SKM-1 treated with dmso at 0.1 percent for 144 hours (cell line): ENCODE measurements at regions not wholly inside any gene's neighbourhood (a gene's known extent, or its start where the extent isn't known, plus 50 kb on each side); places are given as distances from the start of the nearest gene placed in this dataset.
"Not testable (repeated sequence)": the region's sequence is repeated elsewhere in the genome, so short reads cannot be mapped to it uniquely, and the experiment has no call there.

Experiments used
- DNase-seq: peaks from one replicate; lab custom pipeline; 2025; ENCODE audit not compliant: unreplicated experiment; lab: John Stamatoyannopoulos, UW

GRCh38 chr18:51248685-51249084, 51.2 kb upstream of the MEX3C start:
- DNase-seq, result no peak

- no peak for DNase-seq
Observed at GRCh38 chr18:51250006-51250405, 52.5 kb upstream of the MEX3C start.

GRCh38 chr18:51250458-51251024, 53.1 kb upstream of the MEX3C start:
- no peak for DNase-seq

- DNase-seq, result peak; percentile 4
Observed at GRCh38 chr18:51251625-51252024, 54.1 kb upstream of the MEX3C start.

GRCh38 chr18:51253476-51253875, 56.0 kb upstream of the MEX3C start:
- no peak for DNase-seq

- DNase-seq, result no peak
Observed at GRCh38 chr18:51255693-51256092, 58.2 kb upstream of the MEX3C start.

- DNase-seq, result no peak
Observed at GRCh38 chr18:51257150-51257549, 59.7 kb upstream of the MEX3C start.

GRCh38 chr18:51260118-51260517, 62.6 kb upstream of the MEX3C start:
- DNase-seq, result no peak

- not testable (repeated sequence) for DNase-seq
Observed at GRCh38 chr18:51266077-51266476, 68.6 kb upstream of the MEX3C start.

- peak; percentile 59 for DNase-seq
Observed at GRCh38 chr18:51266773-51267172, 69.3 kb upstream of the MEX3C start.

- DNase-seq, result no peak
Observed at GRCh38 chr18:51273437-51273836, 76.0 kb upstream of the MEX3C start.

GRCh38 chr18:51275712-51276476, 78.4 kb upstream of the MEX3C start:
- DNase-seq, result no peak

GRCh38 chr18:51278045-51278649, 80.7 kb upstream of the MEX3C start:
- DNase-seq, result peak; percentile 14

- no peak for DNase-seq
Observed at GRCh38 chr18:51279367-51279984, 82.0 kb upstream of the MEX3C start.

- no peak for DNase-seq
Observed at GRCh38 chr18:51287818-51288508, 90.5 kb upstream of the MEX3C start.

- no peak for DNase-seq
Observed at GRCh38 chr18:51288582-51288981, 91.1 kb upstream of the MEX3C start.

- no peak for DNase-seq
Observed at GRCh38 chr18:51290860-51291259, 93.4 kb upstream of the MEX3C start.

- DNase-seq, result no peak
Observed at GRCh38 chr18:51300912-51301311, 103.4 kb upstream of the MEX3C start.

- no peak for DNase-seq
Observed at GRCh38 chr18:51301376-51301775, 103.9 kb upstream of the MEX3C start.

- DNase-seq, result no peak
Observed at GRCh38 chr18:51316677-51317076, 119.2 kb upstream of the MEX3C start.

- DNase-seq, result no peak
Observed at GRCh38 chr18:51321696-51322095, 124.2 kb upstream of the MEX3C start.
